OCI-LY7 (cell line): ENCODE measurements at regions not wholly inside any gene's neighbourhood (a gene's known extent, or its start where the extent isn't known, plus 50 kb on each side); places are given as distances from the start of the nearest gene placed in this dataset.

Experiments used
- BruUV-seq: library from RNA; stranded (reverse); fragments of 400-500 nt; replicated peaks from 2 replicates; lab custom pipeline; 2021; lab: Mats Ljungman, UMichigan
- CTCF ChIA-PET: fragments of 300-600 bp; sonication (Branson Sonifier 250); formaldehyde crosslinking; loops from one replicate; lab custom pipeline; 2022; ENCODE audit warnings: antibody characterized with exemption; ENCODE audit not compliant: unreplicated experiment; lab: Charles Lee
- POLR2A ChIA-PET: fragments of 300-600 bp; sonication (Branson Sonifier 250); formaldehyde crosslinking; loops from one replicate; lab custom pipeline; 2022; ENCODE audit warnings: antibody characterized with exemption; lab: Charles Lee
- DNase-seq: peaks from one replicate; pipeline ENCODE4 v3.0.0-alpha.2; 2015; ENCODE audit warnings: low spot score
- H2AFZ ChIP-seq: fragments of 200-600 bp; sonication (generic), shearing (Covaris generic); 2 replicates; pipeline ENCODE4 v1.6.1; 2014; ENCODE audit warnings: mild to moderate bottlenecking, antibody characterized with exemption, low read length, moderate library complexity
- H3K27ac ChIP-seq: fragments of 200-600 bp; sonication (generic); 2 replicates; pipeline ENCODE4 v1.5.1; 2014; ENCODE audit warnings: mixed run types, low read depth, mild to moderate bottlenecking, moderate library complexity, low read length, inconsistent platforms; ENCODE audit not compliant: poor library complexity, severe bottlenecking
- H3K36me3 ChIP-seq: fragments of 200-600 bp; sonication (generic); 2 replicates; pipeline ENCODE4 v1.6.1; 2014; ENCODE audit warnings: mild to moderate bottlenecking, antibody characterized with exemption, low read length, moderate library complexity, mixed read lengths; ENCODE audit not compliant: insufficient read depth
- H3K4me1 ChIP-seq: fragments of 200-600 bp; sonication (generic); 2 replicates; pipeline ENCODE4 v1.5.1; 2014; ENCODE audit warnings: mild to moderate bottlenecking, low read length; ENCODE audit not compliant: insufficient read depth, poor library complexity, severe bottlenecking
- H3K4me2 ChIP-seq: fragments of 200-600 bp; sonication (generic); 2 replicates; pipeline ENCODE4 v1.6.1; 2014; ENCODE audit warnings: mild to moderate bottlenecking, low read length
- H3K4me3 ChIP-seq: fragments of 200-600 bp; sonication (generic); 2 replicates; pipeline ENCODE4 v1.5.1; 2014; ENCODE audit warnings: mild to moderate bottlenecking, low read depth, low read length; ENCODE audit not compliant: poor library complexity, severe bottlenecking
- H3K79me2 ChIP-seq: fragments of 200-600 bp; sonication (generic); 2 replicates; pipeline ENCODE4 v1.6.1; 2016; ENCODE audit warnings: low read depth, mild to moderate bottlenecking, low read length, moderate library complexity, mixed read lengths; ENCODE audit not compliant: insufficient read depth
- H3K9me2 ChIP-seq: fragments of 200-600 bp; sonication (generic); 2 replicates; pipeline ENCODE4 v1.6.1; 2016; ENCODE audit warnings: mild to moderate bottlenecking, low read length, mixed read lengths; ENCODE audit not compliant: insufficient read depth
- H3K9me3 ChIP-seq: fragments of 200-600 bp; sonication (generic); 2 replicates; pipeline ENCODE4 v1.6.1; 2014; ENCODE audit warnings: mild to moderate bottlenecking, mixed run types, low read length, mixed read lengths
- H4K20me1 ChIP-seq: fragments of 200-600 bp; sonication (generic); 2 replicates; pipeline ENCODE4 v1.6.1; 2014; ENCODE audit warnings: mild to moderate bottlenecking, antibody characterized with exemption, low read length, moderate library complexity, mixed read lengths; ENCODE audit not compliant: insufficient read depth
- EZH2phosphoT487 ChIP-seq: fragments of 200-600 bp; sonication (generic); IDR thresholded peaks from 2 replicates; pipeline ENCODE4 v1.6.1; 2018; ENCODE audit warnings: low read depth, borderline replicate concordance, mild to moderate bottlenecking, mixed run types, antibody characterized with exemption, low read length, moderate library complexity, mixed read lengths
- intact Hi-C: fragments of 100-400 bp; cut with micrococcal nuclease; formaldehyde crosslinking; loops from one replicate; pipeline ENCODE4 v1.10.0; 2022; ENCODE audit not compliant: unreplicated experiment
- TF ChIP-seq, protein P1 (sequence below): fragments of 200-600 bp; sonication (generic); conservative IDR thresholded peaks from 2 replicates; pipeline ENCODE4 v1.5.1; 2014; ENCODE audit warnings: mild to moderate bottlenecking, antibody characterized with exemption, low read length, moderate library complexity, mixed read lengths

DNA sequence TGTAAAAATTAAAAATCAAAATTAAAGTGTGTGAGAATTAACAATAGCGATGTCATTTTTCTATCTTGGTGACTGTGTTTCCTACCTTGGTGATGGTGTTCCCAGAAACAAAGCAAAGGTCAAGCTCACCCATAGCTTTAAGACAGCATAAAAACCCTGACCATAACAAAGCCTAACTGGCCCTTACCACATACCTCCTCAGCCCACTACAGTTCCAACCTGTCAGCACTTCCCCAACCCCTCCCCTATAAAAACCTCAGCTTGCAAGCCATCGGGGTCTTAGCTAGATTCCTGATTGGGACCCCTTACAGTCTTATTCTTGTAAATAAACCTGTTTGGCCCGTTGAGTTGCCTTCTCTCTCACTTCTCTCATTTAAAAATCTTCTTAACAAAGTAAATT, 484.4 kb upstream of the PCDH20 start:
- no peaks in the 10 kb centered on the region for H3K79me2 ChIP-seq
- no peak overlapping the region for H3K27ac ChIP-seq
- no peaks in the 10 kb centered on the region for H3K9me3 ChIP-seq
- BruUV-seq: no TSS peak
- H3K36me3 ChIP-seq: no peaks in the 10 kb centered on the region
- H2AFZ ChIP-seq: no peak overlapping the region
- no peak overlapping the region for H3K4me3 ChIP-seq
- H3K4me2 ChIP-seq: no peak overlapping the region
- H3K4me1 ChIP-seq: no peaks in the 10 kb centered on the region
- no peak for DNase-seq
- no peaks in the 10 kb centered on the region for H4K20me1 ChIP-seq
- ChIA-PET CTCF (no interaction called here), POLR2A (interaction anchor here (1.2 kb wide), 1 partner anchor 159 kb away, joined by 3 read pairs; no protein-coding TSS in a partner anchor)
- H3K9me2 ChIP-seq: no peaks in the 10 kb centered on the region
- no peak for TF ChIP-seq EZH2phosphoT487
- TF ChIP-seq, protein P1, sequence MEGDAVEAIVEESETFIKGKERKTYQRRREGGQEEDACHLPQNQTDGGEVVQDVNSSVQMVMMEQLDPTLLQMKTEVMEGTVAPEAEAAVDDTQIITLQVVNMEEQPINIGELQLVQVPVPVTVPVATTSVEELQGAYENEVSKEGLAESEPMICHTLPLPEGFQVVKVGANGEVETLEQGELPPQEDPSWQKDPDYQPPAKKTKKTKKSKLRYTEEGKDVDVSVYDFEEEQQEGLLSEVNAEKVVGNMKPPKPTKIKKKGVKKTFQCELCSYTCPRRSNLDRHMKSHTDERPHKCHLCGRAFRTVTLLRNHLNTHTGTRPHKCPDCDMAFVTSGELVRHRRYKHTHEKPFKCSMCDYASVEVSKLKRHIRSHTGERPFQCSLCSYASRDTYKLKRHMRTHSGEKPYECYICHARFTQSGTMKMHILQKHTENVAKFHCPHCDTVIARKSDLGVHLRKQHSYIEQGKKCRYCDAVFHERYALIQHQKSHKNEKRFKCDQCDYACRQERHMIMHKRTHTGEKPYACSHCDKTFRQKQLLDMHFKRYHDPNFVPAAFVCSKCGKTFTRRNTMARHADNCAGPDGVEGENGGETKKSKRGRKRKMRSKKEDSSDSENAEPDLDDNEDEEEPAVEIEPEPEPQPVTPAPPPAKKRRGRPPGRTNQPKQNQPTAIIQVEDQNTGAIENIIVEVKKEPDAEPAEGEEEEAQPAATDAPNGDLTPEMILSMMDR: no peak
- intact Hi-C loops: no loop called here

DNA sequence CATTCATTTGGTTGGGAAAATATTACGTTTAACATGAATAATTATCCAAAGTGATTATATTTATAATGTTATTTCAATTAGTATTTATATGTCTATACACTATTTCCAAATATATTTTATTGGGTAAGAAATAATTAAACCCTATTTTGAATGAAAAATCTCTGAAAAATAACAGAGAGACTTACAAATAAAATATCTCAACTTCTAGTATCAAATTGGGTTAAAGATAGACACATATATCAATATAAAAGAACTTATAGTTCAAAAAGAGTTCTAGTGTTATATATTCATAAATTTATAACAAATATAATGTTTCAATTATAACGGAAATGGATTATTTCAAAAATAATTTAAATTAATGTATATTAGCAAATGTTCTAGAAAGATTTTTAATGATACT, 482.6 kb upstream of the PCDH20 start:
- CTCF ChIA-PET: no interaction called here
- Histone ChIP-seq H3K4me1 (no peaks in the 10 kb centered on the region), H3K9me3 (no peaks in the 10 kb centered on the region), H3K27ac (no peak overlapping the region), H2AFZ (no peak overlapping the region), H4K20me1 (no peaks in the 10 kb centered on the region), H3K9me2 (no peaks in the 10 kb centered on the region), H3K4me2 (no peak overlapping the region), H3K79me2 (no peaks in the 10 kb centered on the region), H3K36me3 (no peaks in the 10 kb centered on the region), H3K4me3 (no peak overlapping the region)
- POLR2A ChIA-PET: no interaction called here
- no TSS peak for BruUV-seq
- intact Hi-C loops: no loop called here
- DNase-seq: no peak
- TF ChIP-seq EZH2phosphoT487: no peak
- TF ChIP-seq, protein P1: no peak

DNA sequence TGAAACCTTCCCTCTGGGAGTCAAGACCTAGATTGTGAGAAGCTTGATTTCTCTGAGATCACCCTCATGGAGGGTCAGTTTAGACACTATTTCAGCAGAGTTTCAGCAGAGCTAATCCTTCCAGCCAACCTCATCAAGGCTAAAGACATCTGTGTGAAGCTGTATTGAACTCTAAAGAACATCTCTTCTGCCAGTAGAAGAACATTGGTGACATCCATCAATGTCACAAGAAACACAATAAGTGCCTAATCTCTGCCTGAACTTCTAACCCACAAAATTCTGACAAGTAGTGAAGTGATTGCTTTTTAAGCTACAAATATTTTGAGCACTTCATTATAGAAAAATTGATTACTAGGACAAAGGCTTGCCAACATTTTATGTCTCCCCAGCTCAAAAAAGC, 475.8 kb upstream of the PCDH20 start:
- POLR2A ChIA-PET: no interaction called here
- Histone ChIP-seq H3K4me3 (no peak overlapping the region), H3K9me2 (no peaks in the 10 kb centered on the region), H3K36me3 (no peaks in the 10 kb centered on the region), H3K4me1 (no peaks in the 10 kb centered on the region), H3K27ac (no peak overlapping the region), H3K4me2 (no peak overlapping the region), H3K9me3 (no peaks in the 10 kb centered on the region), H4K20me1 (no peaks in the 10 kb centered on the region), H3K79me2 (no peaks in the 10 kb centered on the region), H2AFZ (no peak overlapping the region)
- TF ChIP-seq EZH2phosphoT487: no peak
- TF ChIP-seq, protein P1: no peak
- CTCF ChIA-PET: no interaction called here
- intact Hi-C loops: no loop called here
- no TSS peak for BruUV-seq
- DNase-seq: no peak
